ENCODE measurements at regions not wholly inside any gene's neighbourhood (a gene's known extent, or its start where the extent isn't known, plus 50 kb on each side); places are given as distances from the start of the nearest gene placed in this dataset.

- no peak for DNase-seq
Measured at GRCh38 chr6:169843110-169843509, 91.7 kb downstream of the ERMARD start.

DNA sequence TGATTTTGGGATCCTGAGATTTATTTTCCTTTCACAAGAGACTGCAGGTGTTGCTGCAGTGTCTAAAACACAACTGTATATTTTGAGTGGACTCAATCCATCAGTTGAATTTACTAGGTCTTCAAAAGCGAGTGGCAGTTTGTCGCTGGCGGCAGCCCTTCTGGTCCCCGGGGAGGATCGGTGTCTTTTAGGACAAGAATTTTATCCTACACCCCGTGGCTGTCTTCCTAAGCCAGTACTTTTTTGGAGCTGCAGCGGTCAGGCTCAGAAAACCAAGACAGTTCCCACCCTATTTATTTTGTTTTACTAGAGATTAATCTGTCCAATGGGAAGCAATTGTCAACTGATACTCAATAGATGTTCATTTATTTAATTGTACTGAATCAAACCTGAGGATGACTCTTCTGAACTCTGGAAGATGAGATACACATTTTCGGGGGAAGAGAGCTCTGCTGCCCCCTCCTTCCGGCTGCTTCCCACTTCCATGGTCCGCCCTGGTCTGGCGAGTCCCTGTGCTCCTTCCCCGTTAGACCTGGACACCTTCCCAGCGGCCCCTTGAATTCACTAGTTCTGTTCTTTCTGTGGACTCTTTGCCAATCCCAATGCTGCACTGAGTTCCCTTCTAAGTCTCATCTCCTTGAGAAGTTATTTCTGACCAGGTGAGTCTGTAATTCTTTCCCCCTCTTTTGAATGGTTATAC lies 90.6 kb downstream of the ERMARD start:
- DNase-seq = no peak

DNA sequence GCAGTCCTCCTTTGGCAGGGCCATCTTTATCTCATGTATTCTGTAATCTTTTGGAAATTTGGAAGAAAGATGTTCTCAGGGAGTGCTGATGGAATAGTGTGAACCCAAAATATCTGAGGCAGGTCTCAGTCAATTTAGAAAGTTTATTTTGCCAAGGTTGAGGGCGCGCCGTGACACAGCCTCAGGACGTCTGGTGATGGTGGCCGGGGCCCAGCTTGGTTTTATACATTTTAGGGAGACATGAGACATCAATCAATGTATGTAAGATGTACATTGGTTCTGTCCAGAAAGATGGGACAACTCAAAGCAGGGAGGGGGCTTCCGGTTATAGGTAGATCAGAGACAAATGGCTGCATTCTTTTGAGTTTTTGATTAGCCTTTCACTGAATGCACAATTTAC lies 89.8 kb downstream of the ERMARD start:
- no peak for DNase-seq

DNA sequence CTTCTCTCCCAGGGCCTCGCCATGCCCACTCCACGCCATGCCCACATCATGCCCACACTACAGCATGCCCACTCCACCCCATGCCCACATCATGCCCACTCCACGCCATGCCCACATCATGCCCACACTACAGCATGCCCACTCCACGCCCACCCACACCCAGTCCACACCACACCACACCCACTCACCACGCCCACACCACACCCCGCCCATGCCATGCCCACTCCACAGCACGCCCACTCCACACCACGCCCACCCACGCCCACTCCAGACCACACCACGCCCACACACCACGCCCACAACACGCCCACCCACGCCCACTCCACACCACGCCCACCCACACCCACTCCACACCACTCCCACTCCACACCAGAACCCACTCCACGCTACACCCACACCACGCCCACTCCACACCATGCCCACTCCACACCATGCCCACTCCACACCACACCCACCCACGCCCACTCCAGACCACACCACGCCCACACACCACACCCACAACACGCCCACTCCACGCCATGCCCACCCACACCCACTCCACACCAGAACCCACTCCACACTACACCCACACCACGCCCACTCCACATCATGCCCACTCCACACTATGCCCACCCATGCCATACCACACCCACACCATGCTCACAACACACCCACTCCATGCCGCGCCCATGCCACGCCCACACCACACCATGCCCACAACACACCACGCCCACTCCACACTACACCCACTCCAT lies 88.6 kb downstream of the ERMARD start:
- peak in 1 of 58 donors; percentile 62 for DNase-seq

- no peak for DNase-seq
Measured at GRCh38 chr6:169839493-169839892, 88.1 kb downstream of the ERMARD start.

- DNase-seq = no peak
Measured at GRCh38 chr6:169839029-169839481, 87.6 kb downstream of the ERMARD start.

DNA sequence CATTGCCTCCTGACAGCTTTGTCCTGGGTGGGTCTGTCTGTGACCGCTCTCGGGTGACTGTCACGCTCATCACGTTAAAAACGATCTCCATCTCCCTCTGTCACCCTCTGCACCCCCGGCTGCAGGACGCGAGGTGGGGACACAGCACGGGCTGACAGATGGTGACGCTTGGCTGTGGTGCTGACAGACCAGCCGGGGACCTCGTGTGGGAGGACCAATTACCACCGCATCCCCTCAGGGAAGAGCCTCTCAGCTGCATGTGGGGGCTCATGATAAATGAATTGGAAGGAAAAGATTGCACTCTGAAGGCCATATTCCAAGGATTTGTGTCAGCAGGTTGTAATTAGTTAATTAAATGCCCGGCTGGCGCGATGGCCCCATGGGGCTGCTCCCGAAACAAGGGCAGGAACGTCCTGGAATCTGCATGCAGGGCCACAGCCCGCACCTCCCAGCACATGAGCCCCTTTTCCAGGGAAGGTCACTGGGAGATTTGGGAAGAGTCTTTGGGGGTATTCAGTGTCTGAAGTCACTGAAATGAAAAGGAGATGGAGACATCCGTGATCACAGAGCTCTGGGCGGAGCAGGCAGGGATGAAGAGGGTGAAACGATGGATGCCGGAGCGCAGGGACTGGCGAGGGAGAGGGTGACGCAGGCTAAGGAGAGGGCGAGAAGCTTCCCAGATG lies 87.1 kb downstream of the ERMARD start:
- no peak for DNase-seq

- no peak for DNase-seq
Measured at GRCh38 chr6:169837529-169838250, 86.3 kb downstream of the ERMARD start.

GRCh38 chr6:169833258-169833794 lies 81.9 kb downstream of the ERMARD start:
- DNase-seq = no peak

- DNase-seq = no peak
Measured at GRCh38 chr6:169832247-169832948, 81.0 kb downstream of the ERMARD start.

GRCh38 chr6:169831450-169832246 lies 80.2 kb downstream of the ERMARD start:
- peak in 56 of 58 donors; percentile 18 to 86 (median 61) for DNase-seq
